T-helper 2 cell treated with Interferon-gamma antibody and Interleukin-4, amounts not matched to agents 100 ng/mL and 5 ng/mL, for 36 hours (primary cell): ENCODE measurements at regions not wholly inside any gene's neighbourhood (a gene's known extent, or its start where the extent isn't known, plus 50 kb on each side); places are given as distances from the start of the nearest gene placed in this dataset.
"Not testable (repeated sequence)": the region's sequence is repeated elsewhere in the genome, so short reads cannot be mapped to it uniquely, and the experiment has no call there.

Source experiments
- intact Hi-C: fragments of 100-400 bp; cut with micrococcal nuclease; formaldehyde crosslinking; loops from one replicate; pipeline ENCODE4 v1.15.1; 2023

DNA sequence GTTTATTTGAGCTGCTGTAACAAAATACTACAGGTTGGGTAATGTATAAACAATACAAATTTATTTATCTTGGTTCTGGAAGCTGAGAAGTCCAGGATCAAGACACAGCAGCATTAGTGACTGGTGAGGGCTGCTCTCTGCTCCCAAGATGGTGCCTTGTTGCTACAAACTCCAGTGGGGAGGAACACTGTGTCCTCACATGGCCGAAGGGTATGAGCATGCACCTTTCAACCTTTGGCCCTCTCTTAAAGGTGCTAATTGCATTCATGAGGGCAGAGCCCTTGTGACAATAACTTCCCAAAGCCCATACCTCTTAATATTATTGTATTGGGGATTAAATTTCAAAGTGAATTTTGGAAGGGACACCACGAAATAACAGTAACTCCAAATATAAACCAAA, 55.3 kb upstream of the ATP1B1 start:
- intact Hi-C loops: no loop called here

DNA sequence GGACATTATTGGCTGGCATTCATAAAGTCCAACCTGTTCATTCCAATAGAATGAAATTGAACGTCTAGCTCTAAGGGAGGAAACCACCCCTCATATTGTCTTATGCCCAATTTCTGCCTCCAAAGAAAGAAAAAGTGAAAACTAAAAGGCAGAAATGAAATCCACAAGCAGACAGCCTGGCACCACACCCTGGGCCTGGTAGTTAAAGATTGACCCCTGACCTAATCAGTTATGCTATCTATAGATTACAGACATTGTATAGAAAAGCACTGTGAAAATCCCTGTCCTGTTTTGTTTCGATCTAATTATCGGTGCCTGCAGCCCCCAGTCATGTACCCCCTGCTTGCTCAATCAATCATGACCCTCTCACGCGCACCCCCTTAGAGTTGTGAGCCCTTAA, 54.3 kb upstream of the ATP1B1 start:
- intact Hi-C loops: not testable (repeated sequence)

GRCh38 chr1:169052727-169053126, 53.8 kb upstream of the ATP1B1 start:
- intact Hi-C loops: no loop called here

DNA sequence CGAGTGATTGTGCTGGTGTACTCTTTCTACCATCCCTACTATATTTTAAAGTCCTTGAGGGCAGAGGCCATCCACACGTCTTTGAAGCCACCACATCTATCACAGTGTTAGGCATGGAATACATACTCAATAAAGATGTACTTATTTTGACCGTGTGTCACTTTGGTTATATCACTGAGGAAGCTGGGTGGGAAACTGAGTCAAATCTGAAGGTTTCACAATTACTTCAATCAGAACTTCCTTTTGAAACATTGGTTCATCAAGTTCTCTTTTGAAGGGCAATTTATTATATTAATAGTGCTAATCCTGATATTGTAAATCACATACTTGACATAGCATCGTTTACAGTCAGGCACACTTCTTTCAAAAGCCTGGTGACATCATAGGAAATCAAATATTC, 53.3 kb upstream of the ATP1B1 start:
- intact Hi-C loops: no loop called here
